Neural cell (in vitro differentiated cells): ENCODE measurements at regions not wholly inside any gene's neighbourhood (a gene's known extent, or its start where the extent isn't known, plus 50 kb on each side); places are given as distances from the start of the nearest gene placed in this dataset.

Experiments used
- H2AFZ ChIP-seq: fragments of 200-600, 300-800 bp; sonication (generic), shearing (Covaris generic); 2 replicates; pipeline ENCODE4 v1.6.0; 2014; ENCODE audit warnings: low read depth, mild to moderate bottlenecking, antibody characterized with exemption, low read length, moderate library complexity
- H3F3A ChIP-seq: fragments of 200-600 bp; shearing (Covaris generic); 2 replicates; pipeline ENCODE4 v1.6.1; 2016; ENCODE audit warnings: mild to moderate bottlenecking, moderate library complexity, mixed read lengths, antibody characterized with exemption, low read length; ENCODE audit not compliant: insufficient read depth, poor library complexity, severe bottlenecking
- H3K27ac ChIP-seq: fragments of 200-600, 300-800 bp; sonication (generic), shearing (Covaris generic); 2 replicates; pipeline ENCODE4 v1.5.1; 2014; ENCODE audit warnings: mild to moderate bottlenecking, low read length, moderate library complexity
- H3K27me3 ChIP-seq: fragments of 300-800, 200-600 bp; sonication (generic), shearing (Covaris generic); 2 replicates; pipeline ENCODE4 v1.6.0; 2014; ENCODE audit warnings: mild to moderate bottlenecking, low read depth, low read length, moderate library complexity; ENCODE audit not compliant: insufficient read depth
- H3K36me3 ChIP-seq: fragments of 300-800, 200-600 bp; sonication (generic), shearing (Covaris generic); 2 replicates; pipeline ENCODE4 v1.5.1; 2014; ENCODE audit warnings: mild to moderate bottlenecking, antibody characterized with exemption, low read length, moderate library complexity; ENCODE audit not compliant: insufficient read depth
- H3K4me2 ChIP-seq: fragments of 300-800, 200-600 bp; sonication (generic), shearing (Covaris generic); 2 replicates; pipeline ENCODE4 v1.6.0; 2014; ENCODE audit warnings: mild to moderate bottlenecking, low read length
- H3K4me3 ChIP-seq: fragments of 300-800, 200-600 bp; sonication (generic), shearing (Covaris generic); 2 replicates; pipeline ENCODE4 v1.5.1; 2014; ENCODE audit warnings: mild to moderate bottlenecking, low read length, moderate library complexity
- H3K79me2 ChIP-seq: fragments of 200-600 bp; shearing (Covaris generic); replicated peaks from 2 replicates; pipeline ENCODE4 v1.6.0; 2014; ENCODE audit warnings: mild to moderate bottlenecking, low read length, moderate library complexity; ENCODE audit not compliant: insufficient read depth
- H3K9ac ChIP-seq: fragments of 300-800, 200-600 bp; sonication (generic), shearing (Covaris generic); 2 replicates; pipeline ENCODE4 v1.6.1; 2016; ENCODE audit warnings: mild to moderate bottlenecking, low read length, mixed read lengths
- H3K9me2 ChIP-seq: fragments of 200-600 bp; shearing (Covaris generic); 2 replicates; pipeline ENCODE4 v1.6.1; 2016; ENCODE audit warnings: mild to moderate bottlenecking, low read length, mixed read lengths; ENCODE audit not compliant: insufficient read depth
- H3K9me3 ChIP-seq: fragments of 200-600, 300-800 bp; sonication (generic), shearing (Covaris generic); 2 replicates; pipeline ENCODE4 v1.6.1; 2016; ENCODE audit warnings: mild to moderate bottlenecking, mixed run types, low read length, moderate library complexity, mixed read lengths
- H4K20me1 ChIP-seq: fragments of 200-600 bp; shearing (Covaris generic); 2 replicates; pipeline ENCODE4 v1.6.1; 2016; ENCODE audit warnings: mild to moderate bottlenecking, mixed run types; ENCODE audit not compliant: insufficient read depth
- EP300 ChIP-seq: fragments of 450-650 bp; conservative IDR thresholded peaks from 2 replicates; pipeline ENCODE4 v1.6.1; 2014; ENCODE audit warnings: antibody characterized with exemption, mild to moderate bottlenecking, moderate library complexity; ENCODE audit not compliant: poor library complexity, severe bottlenecking
- EZH2 ChIP-seq: fragments of 200-600, 300-800 bp; shearing (Covaris generic), sonication (generic); IDR thresholded peaks from 2 replicates; pipeline ENCODE4 v1.6.1; 2014; ENCODE audit warnings: antibody characterized with exemption, low read length, borderline replicate concordance, mild to moderate bottlenecking; ENCODE audit not compliant: insufficient read depth, poor library complexity, severe bottlenecking
- MXI1 ChIP-seq: fragments of 450-650 bp; conservative IDR thresholded peaks from 2 replicates; pipeline ENCODE4 v1.6.1; 2014; ENCODE audit warnings: antibody characterized with exemption, mild to moderate bottlenecking; ENCODE audit not compliant: poor library complexity, severe bottlenecking
- POLR2AphosphoS5 ChIP-seq: IDR thresholded peaks from 2 replicates; pipeline ENCODE4 v1.6.1; 2012
- RAD21 ChIP-seq: fragments of 450-650 bp; conservative IDR thresholded peaks from 2 replicates; pipeline ENCODE4 v1.6.1; 2014; ENCODE audit warnings: antibody characterized with exemption, mild to moderate bottlenecking, moderate library complexity
- SMC3 ChIP-seq: fragments of 450-650 bp; conservative IDR thresholded peaks from 2 replicates; pipeline ENCODE4 v1.6.1; 2014; ENCODE audit warnings: antibody characterized with exemption, mild to moderate bottlenecking, moderate library complexity; ENCODE audit not compliant: poor library complexity
- TAF1 ChIP-seq: IDR thresholded peaks from 2 replicates; pipeline ENCODE4 v1.6.1; 2012; ENCODE audit warnings: low read depth
- TF ChIP-seq, protein P1 (sequence below): fragments of 450-650 bp; IDR thresholded peaks from 2 replicates; pipeline ENCODE4 v1.5.1; 2014; ENCODE audit warnings: antibody characterized with exemption, mild to moderate bottlenecking, moderate library complexity; ENCODE audit not compliant: poor library complexity, severe bottlenecking
- TF ChIP-seq, protein P2 (sequence below): IDR thresholded peaks from 2 replicates; pipeline ENCODE4 v1.6.1; 2012; ENCODE audit warnings: borderline replicate concordance

DNA sequence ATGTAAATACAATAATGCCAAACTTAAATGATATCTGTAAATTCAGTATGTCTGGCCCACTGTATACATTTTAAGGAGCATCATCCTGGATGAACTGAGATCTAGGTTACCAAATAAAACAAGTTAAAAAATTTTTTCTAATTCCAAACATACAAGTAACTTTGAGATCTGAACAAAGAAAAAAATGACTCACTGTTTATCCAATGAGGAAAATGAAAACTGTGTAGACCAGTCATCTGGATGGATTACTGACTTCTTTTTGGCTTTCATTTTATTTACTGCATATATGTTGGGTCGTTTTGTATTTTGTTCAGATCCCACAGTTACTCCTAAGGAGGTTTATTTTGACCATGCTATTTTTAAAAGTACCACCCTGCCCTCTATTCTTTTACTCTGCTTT, 189.8 kb downstream of the RBM43 start:
- TF ChIP-seq MXI1 (no peak), TAF1 (no peak), EP300 (no peak), EZH2 (no peak), POLR2AphosphoS5 (no peak), SMC3 (no peak)
- TF ChIP-seq, protein P1, sequence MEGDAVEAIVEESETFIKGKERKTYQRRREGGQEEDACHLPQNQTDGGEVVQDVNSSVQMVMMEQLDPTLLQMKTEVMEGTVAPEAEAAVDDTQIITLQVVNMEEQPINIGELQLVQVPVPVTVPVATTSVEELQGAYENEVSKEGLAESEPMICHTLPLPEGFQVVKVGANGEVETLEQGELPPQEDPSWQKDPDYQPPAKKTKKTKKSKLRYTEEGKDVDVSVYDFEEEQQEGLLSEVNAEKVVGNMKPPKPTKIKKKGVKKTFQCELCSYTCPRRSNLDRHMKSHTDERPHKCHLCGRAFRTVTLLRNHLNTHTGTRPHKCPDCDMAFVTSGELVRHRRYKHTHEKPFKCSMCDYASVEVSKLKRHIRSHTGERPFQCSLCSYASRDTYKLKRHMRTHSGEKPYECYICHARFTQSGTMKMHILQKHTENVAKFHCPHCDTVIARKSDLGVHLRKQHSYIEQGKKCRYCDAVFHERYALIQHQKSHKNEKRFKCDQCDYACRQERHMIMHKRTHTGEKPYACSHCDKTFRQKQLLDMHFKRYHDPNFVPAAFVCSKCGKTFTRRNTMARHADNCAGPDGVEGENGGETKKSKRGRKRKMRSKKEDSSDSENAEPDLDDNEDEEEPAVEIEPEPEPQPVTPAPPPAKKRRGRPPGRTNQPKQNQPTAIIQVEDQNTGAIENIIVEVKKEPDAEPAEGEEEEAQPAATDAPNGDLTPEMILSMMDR: no peak
- TF ChIP-seq, protein P2, sequence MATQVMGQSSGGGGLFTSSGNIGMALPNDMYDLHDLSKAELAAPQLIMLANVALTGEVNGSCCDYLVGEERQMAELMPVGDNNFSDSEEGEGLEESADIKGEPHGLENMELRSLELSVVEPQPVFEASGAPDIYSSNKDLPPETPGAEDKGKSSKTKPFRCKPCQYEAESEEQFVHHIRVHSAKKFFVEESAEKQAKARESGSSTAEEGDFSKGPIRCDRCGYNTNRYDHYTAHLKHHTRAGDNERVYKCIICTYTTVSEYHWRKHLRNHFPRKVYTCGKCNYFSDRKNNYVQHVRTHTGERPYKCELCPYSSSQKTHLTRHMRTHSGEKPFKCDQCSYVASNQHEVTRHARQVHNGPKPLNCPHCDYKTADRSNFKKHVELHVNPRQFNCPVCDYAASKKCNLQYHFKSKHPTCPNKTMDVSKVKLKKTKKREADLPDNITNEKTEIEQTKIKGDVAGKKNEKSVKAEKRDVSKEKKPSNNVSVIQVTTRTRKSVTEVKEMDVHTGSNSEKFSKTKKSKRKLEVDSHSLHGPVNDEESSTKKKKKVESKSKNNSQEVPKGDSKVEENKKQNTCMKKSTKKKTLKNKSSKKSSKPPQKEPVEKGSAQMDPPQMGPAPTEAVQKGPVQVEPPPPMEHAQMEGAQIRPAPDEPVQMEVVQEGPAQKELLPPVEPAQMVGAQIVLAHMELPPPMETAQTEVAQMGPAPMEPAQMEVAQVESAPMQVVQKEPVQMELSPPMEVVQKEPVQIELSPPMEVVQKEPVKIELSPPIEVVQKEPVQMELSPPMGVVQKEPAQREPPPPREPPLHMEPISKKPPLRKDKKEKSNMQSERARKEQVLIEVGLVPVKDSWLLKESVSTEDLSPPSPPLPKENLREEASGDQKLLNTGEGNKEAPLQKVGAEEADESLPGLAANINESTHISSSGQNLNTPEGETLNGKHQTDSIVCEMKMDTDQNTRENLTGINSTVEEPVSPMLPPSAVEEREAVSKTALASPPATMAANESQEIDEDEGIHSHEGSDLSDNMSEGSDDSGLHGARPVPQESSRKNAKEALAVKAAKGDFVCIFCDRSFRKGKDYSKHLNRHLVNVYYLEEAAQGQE: no peak
- Histone ChIP-seq H3K27me3 (no peaks in the 10 kb centered on the region), H3K4me2 (no peak overlapping the region), H3K36me3 (no peaks in the 10 kb centered on the region), H3K9me3 (no peaks in the 10 kb centered on the region), H3K79me2 (no peaks in the 10 kb centered on the region), H4K20me1 (no peaks in the 10 kb centered on the region), H3K27ac (no peak overlapping the region), H3K9ac (no peak overlapping the region), H3F3A (no peaks in the 10 kb centered on the region), H2AFZ (no peak overlapping the region), H3K9me2 (no peaks in the 10 kb centered on the region), H3K4me3 (no peak overlapping the region)

DNA sequence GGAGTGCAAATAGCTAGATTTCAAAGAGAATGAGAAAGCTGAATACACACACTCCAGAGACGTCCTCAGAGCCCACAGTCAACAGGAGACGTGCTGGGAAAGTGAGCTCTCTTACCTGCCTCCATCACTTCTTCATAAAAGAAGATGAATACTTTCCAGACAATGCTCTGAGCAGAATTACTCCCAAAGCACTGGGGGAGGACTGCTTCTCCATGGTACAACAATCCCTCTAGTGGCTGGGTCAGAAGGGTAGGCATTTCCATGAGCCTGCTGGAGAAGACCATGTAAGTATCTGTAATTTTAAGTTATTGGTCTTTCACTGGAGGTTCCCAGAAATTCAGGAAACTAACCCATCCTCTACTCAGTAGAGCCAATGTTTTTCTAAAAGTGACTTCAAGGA, 190.3 kb downstream of the RBM43 start:
- TF ChIP-seq TAF1 (no peak), RAD21 (peak; percentile 57), SMC3 (peak; percentile 33)
- TF ChIP-seq, protein P1: peak; percentile 33
- Histone ChIP-seq H2AFZ (no peak overlapping the region), H3K4me3 (no peak overlapping the region), H3K27ac (no peak overlapping the region), H3F3A (no peaks in the 10 kb centered on the region), H3K4me2 (no peak overlapping the region), H3K27me3 (no peaks in the 10 kb centered on the region), H3K9me2 (no peaks in the 10 kb centered on the region), H4K20me1 (no peaks in the 10 kb centered on the region), H3K79me2 (no peaks in the 10 kb centered on the region), H3K36me3 (no peaks in the 10 kb centered on the region), H3K9me3 (no peaks in the 10 kb centered on the region), H3K9ac (no peak overlapping the region)
